Stimulated activated CD8-positive, alpha-beta memory T cell treated with anti-CD3 and anti-CD28 coated beads, Interleukin-15, amount 100 ng/mL, for 4 hours (primary cell): ENCODE measurements at regions not wholly inside any gene's neighbourhood (a gene's known extent, or its start where the extent isn't known, plus 50 kb on each side); places are given as distances from the start of the nearest gene placed in this dataset.
"Not testable (repeated sequence)": the region's sequence is repeated elsewhere in the genome, so short reads cannot be mapped to it uniquely, and the experiment has no call there.

Experiments used
- DNase-seq, 2 donors: peaks; one replicate each; pipeline ENCODE4 v3.0.0-alpha.2; 2020; ENCODE audit warnings: low read depth in 2 of 2

DNA sequence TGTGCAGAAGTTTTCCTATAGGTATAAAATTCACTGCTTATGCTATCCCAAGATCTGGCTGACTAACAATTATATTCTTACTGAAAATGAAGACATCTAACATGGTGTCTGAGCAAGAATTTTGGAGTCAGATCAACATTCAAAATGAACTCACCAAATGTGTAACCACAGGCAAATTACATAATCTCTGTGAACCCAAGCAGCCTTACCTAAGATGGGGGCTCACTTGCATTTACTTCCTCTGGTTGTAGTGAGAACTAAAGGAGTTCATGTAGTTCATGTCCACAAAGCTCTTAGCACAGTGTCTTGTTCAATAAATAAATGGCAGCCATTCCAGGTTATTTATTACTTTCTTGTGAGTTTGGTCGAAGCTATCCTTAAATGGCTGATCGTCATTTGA is 163.9 kb upstream of the LCORL start:
- DNase-seq = no peak

DNA sequence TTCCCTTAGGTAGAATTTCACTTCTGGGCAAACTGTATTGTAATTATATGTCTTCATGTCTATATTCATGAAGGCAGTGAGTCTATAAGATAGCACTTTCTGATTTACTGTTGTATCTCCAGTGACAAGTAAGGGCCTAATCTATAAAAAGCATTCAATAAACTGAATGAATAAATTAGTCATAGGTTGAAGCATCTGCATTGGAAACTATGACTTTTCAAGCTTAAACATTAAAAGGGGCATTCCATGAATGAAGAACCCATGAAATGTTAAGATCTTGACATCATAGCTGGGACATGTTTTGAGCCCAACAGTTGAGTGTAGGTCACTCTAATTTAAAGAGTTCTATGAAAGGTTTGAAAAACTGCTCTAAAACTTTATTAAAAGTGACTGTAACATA is 159.3 kb upstream of the LCORL start:
- DNase-seq = no peak

DNA sequence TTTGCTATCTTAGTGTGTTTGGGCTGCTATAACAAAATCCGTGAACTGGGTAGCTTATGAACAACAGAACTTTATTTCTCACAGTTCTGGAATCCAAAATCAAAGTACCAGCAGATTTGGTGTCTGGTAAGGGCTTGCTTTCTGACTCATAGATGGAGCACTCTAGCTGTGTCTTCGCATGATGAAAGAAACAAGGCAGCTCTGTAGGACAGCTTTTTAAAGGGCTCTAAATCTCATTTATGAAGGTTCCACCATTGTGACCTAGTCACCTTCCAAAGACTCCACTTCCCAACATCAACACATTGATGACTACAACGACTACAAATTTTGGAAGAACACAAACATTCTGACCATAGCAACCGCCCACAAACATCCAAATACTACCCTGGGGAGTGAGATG is 158.6 kb upstream of the LCORL start:
- DNase-seq = no peak

DNA sequence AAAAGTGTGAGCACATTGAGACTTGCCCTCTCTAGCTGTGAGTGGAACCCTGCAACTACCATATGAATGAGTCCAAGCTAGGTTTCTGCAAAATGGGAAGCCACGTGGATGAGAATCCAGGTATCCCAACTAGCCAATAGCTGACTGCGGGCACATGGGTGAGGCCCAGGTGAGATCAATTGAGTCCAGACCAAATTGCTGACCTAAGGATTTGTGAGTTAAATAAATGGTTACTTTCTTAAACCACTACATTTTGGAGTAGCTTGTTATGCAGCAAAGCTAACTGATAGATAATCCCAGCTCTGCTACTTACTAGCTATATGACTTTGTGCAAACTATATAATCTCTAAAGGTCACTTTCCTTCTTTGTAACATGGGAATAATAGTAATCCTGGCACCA is 150.3 kb upstream of the LCORL start:
- no peak for DNase-seq

DNA sequence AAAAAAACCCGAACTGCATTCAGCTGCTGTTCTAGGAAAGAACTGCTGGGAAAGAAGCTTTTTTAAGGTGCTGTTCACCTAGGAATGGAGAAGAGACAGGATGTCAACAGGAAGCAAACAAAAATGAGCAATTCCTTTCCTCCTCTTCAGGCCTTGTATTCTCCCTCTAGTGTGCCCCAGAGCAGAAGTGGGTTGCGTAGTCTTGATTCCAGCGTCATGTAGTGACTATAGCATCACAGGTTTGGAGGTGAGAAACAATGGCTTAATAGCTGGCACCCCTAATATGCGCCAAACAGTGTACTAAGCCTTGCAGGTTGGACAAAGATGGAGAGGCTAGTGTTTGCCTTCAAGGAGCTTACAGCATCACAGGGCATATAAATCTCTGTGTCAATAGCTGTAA is 146.3 kb upstream of the LCORL start:
- no peak for DNase-seq

DNA sequence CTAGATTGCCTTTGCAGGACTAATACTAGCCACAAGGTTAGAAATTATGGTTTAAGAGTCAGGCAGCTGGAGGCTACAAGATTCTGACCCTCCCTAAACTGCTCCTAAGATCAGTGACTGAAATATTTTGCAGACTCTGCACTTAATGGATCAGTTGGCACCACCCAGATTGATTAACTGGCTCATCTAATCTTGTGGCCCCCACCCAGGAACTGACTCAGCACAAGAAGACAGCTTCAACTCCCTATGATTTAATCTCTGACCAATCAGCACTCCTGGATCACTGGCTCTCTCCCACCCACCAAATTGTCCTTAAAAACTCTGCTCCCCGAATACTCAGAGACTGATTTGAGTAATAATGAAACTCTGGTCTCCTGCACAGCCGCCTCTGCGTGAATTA is 145.4 kb upstream of the LCORL start:
- DNase-seq = no peak

DNA sequence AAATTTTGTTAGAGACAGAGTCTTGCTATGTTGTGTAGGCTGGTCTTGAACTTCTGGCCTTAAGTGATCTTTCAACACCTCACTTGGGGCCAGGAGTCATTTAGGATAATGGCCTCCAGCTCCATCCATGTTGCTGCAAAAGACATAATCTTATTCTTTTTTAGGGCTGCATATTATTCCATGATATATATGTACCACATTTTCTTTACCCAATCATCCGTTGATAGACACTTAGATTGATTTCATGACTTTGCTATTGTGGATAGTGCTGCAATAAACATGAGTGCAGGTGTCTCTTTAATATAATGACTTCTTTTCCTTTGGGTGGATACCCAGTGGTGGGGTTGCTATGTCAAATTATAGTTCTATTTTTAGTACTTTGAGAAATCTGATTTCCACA is 140.9 kb upstream of the LCORL start:
- no peak for DNase-seq

DNA sequence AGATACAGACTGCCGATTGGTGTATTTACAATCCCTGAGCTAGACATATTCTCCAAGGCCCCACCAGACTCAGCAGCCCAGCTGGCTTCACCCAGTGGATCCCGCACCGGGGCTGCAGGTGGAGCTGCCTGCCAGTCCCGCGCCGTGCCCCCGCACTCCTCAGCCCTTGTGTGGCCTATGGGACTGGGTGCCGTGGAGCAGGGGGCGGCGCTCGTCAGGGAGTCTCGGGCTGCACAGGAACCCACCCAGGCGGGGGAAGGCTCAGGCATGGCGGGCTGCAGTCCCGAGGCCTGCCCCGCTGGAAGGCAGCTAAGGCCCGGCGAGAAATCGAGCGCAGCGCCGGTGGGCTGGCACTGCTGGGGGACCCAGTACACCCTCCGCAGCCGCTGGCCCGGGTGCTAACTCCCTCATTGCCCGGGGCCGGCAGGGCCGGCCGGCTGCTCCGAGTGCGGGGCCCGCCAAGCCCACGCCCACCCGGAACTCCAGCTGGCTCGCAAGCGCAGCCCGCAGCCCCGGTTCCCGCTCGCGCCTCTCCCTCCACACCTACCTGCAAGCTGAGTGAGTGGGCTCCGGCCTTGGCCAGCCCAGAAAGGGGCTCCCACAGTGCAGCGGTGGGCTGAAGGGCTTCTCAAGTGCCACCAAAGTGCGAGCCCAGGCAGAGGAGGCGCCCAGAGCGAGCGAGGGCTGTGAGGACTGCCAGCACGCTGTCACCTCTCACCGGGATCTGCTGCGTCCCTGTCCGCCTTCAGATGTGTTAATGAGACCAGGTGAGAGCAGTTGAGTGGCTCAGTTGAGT is 137.8 kb upstream of the LCORL start:
- not testable (repeated sequence) for DNase-seq

DNA sequence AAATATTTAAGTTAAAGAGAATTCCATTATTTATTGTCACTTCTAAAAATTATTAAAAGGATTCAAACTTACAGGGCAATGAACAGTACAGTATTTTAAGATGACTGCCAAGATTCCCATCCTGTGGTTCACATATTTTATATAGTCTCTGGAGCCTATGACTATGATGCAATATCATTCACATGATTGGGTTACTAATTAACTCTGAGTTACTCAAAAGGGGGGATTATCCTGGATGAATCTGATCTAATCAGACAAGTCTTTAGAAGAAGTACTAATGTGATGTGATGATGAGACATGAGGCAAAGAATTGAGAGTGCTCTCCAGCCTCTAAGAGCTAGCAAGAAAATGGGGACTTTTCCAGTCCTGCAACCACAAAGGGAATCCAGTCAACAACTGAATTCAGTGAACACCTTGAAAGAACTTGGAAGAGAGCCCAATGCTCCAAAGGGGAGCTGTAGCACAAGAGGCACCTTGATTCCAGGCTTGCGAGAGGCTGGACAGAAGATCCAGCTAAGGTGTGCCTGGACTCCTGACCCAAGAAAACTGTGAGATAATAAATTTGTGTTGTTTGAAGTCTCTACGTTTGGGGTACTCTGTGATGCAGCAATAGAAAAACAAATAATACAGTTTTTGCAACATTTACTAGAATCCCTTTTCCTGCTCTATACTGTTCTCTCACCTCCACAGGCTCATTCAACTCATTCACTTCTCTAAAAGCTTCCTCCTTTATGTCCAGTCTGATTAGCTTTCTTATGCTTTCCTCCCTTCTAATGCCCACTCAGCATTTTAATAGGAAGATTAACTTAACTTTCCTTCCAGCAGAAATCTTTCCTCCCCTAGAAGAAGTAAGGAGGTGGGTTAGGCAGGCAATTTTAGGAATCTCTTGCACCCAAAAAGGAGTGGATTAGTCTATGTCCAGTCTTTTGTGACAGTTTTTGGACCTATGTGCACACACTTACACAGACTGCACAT is 133.8 kb upstream of the LCORL start:
- no peak for DNase-seq

DNA sequence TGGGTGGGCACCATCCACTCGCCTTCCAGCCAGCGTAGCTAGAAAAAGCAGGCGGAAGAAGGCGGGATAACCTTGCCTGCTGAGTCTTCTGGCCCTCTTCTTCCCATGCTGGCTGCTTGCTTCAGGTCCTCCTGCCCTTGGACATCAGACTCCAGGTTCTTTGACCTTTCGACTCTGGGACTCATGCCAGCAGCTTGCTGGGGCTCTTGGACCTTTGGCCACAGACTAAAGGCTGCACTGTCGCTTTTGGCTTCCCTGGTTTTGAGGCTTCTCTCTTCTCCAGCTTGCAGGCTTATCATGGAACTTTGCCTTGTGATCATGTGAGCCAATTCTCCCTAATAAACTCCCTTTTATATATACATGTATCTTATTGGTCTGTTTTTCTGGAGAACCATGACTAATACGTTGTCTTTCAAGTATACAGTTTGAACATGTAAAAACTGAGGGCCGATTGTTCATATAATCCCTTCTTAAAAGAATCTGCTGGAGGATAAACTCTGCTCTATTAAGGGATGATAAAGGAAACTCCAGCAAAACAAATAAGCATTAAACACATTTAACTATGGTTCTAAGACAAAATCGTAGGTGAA is 116.6 kb upstream of the LCORL start:
- no peak for DNase-seq

DNA sequence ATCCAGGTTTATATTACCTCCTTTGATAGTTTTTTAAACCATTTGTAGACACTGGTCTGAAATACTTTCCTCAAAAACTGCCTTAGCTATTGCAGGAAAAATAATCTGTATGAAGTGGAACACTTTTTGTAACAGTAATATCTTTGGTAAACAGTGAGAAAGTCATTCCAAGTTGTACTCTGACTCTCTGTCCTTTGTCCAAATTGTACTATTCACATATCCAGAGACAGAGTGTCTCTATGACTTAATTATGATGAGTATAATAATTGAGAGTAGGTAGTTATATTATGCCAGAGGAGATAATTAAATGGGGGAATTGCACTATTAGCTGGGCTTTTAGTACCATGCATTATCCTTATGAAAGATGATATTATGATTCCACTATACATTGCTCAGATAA is 112.6 kb upstream of the LCORL start:
- no peak for DNase-seq

DNA sequence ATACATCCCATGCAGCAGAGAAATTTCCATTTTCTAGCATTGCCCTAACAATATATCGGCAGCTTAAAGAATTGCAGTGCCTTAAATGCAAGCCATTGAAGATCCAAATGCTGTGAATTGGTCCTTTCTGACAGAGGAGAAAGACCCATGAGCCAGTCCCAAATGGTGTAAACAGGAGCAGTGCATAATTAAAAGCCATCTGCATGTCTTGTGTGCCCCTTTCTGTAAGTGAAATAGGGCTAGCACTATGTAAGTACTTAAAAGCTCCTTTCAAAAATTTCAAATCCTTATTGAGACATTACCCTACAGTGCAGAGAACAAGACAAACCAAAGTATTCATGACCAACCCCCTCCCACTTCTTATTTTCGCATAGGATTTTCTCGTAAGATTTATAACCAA is 108.7 kb upstream of the LCORL start:
- DNase-seq = no peak

DNA sequence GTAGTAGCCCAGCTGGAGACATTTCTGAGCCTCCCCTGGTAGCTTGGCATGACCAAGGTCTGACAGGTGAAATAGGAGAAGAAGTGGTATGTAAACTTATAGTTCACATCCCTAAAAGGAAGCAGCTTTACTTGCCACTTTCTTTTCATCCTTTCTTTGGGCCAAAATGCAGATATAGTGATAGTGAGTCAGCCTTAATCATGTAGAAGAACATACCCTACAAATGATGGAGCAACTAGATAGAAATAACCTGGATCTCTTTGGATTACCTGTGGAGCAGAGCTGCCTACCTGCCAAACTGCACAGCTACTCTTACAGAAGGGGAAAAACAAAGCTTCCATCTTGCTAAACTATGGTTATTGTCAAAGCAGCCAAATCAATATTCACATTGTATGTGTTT is 106.7 kb upstream of the LCORL start:
- DNase-seq = no peak

DNA sequence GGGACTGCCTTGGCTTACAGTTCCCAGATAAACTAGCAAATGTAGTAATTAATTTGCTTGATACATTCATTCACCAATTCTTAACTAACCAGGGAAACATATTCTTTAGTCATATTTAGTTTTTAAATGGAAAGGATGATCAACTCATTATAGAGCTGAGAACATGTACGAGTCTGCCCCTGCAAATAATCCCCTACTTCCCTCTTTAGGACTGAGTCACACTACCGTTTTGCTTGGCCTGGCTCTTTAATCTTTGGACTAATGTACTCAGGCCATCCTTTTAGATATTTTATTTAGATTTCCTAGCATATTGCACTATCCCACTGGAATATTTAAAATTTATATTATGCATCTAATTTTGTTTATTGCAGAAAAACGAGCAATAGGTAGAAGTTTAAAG is 105.5 kb upstream of the LCORL start:
- no peak for DNase-seq

DNA sequence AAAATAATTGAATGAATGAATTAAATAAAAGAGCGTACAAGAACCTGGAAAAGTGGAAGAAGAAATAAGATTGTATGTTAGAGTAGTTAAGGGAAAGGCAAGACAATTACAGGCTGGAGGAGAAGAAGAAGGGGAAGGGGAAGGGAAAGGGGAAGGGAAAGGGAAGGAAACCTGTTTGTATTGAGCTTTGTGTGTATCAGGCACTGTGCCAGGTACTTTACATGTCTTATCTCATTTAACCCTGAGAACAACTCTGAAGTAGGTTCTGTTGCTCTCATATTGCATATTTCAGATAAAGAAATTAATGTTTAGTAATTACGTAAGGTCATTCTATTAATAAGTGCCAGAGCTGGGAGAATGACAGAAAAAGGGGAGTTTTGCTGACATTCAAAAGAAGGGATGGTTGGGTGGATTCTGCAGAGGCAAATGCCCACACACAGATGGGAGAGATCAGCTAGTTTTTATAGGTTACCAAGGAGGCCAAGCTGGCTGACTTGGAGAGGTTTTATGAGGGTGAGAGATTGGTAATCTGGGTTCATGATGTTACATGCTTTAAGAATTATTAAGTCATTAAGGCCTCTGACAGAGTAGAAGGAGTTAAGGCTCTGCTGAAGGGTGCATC is 92.3 kb upstream of the LCORL start:
- DNase-seq = no peak

DNA sequence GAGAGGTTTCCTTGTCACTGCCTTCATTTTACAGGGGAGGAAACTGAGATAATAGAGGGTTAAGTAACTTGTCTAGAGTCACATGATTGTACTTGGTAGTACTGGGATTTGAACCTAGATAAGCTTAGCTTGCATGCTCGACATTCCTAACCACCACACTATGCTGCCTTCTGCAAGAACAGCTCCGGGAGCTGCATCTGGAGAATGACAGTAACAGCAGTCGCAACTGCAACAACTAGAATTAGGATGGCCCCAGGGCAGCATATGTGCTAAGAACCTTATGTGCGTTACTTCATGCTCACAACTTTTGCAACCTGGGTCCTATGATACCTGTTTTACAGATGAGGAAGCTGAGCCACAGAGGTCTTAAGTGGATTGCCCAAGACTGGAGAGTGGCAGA is 89.5 kb upstream of the LCORL start:
- DNase-seq = no peak

DNA sequence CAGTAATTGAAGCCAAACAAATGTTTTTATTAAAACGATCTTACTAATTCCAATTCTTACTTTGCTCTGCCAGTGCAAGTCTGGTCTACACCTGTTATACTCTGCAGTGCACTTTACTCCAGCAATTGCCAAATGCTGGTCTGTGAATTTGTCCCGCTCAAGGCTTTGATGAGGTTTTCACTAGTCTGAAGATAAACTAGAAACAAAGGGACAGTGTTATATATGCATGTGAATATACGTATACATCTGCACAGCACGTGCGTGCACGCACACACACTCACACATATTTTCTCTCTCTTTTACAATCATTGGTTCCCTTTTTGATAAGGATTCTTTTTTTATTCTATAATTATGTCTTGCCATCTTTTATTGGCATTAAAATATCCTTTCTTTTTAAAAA is 88.5 kb upstream of the LCORL start:
- no peak for DNase-seq

DNA sequence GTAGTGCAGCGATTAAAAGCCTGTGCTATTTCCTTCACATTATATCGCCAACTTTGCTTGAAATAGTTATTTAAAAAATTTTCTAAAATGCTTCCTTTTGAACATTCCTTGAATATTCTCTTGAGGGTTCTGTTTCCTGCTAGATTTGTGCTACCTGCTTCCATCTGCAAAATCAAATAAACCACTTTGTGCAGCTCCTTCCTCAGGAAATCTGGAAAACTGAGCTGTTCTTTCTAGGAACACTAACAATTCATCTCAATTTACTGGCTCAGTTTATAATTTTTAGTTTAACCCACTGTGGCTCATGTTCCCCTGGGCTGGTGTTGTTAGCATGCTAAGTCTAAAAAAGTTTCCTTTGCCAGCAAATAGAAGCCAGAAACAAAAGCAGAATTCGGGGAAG is 88.1 kb upstream of the LCORL start:
- no peak for DNase-seq

DNA sequence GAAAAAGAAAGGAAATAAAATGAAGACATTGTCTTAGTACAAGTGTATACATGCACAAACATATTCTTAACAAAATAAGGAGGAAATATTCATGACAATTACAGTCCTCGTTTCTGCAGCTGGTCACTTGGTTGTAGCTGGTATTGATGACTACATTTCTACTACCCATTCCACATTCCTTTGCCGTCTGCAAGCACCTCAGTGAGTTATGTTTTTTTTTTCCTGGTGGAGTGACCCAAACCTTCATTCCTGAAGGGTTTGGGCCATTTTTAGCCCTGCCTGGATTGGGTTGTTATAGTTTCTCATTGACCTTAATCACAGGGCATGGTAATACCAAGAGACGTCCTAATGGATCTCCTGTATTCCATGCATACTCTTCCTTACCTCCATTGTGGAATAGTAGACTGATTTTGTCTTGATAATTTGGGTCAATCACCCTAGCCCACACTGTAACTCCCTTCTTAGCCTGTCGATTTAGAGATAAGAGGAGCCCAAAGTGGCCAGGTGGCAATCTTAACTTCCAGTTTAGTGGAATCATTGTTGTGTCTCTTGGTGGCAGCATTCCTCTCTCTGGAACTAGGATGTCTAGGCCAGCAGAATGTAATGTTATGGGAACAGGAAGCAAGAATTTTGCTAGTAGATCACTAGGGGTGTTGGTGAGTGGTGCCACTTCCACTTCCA is 86.4 kb upstream of the LCORL start:
- not testable (repeated sequence) for DNase-seq

DNA sequence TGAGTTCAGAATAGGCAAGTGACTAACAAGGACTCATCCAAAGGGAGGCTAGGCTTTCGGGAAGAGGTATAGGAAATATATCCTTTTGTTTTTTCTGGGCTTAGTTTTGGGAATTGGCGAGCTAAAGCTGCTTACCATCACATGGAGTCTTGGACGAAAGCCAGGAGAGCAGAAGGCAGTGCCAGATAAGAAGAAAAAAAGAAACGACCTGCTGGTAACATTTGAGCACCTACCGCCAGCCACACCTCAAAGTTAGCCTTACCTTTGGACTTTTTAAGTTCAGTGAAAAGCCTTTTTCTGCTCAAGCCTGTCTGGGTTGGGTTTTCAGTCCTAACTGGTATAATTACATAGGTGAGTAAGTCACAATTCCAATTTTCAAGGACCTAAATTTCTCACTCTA is 85.1 kb upstream of the LCORL start:
- no peak for DNase-seq
